MM.1S (cell line): ENCODE measurements at regions not wholly inside any gene's neighbourhood (a gene's known extent, or its start where the extent isn't known, plus 50 kb on each side); places are given as distances from the start of the nearest gene placed in this dataset.

Source experiments
- DNase-seq: peaks from one replicate; pipeline ENCODE4 v3.0.0-alpha.2; 2015
- H2AFZ ChIP-seq: fragments of 300-600 bp; sonication (generic); 2 replicates; pipeline ENCODE4 v1.6.0; 2016; ENCODE audit warnings: antibody characterized with exemption, low read length
- H3F3A ChIP-seq: fragments of 300-600 bp; sonication (generic); 2 replicates; pipeline ENCODE4 v1.6.1; 2016; ENCODE audit warnings: mild to moderate bottlenecking, antibody characterized with exemption, low read length, moderate library complexity, mixed read lengths; ENCODE audit not compliant: insufficient read depth
- H3K27ac ChIP-seq: fragments of 300-600 bp; sonication (generic); 2 replicates; pipeline ENCODE4 v1.5.1; 2016; ENCODE audit warnings: mild to moderate bottlenecking, low read length
- H3K27me3 ChIP-seq: fragments of 300-600 bp; sonication (generic); replicated peaks from 2 replicates; pipeline ENCODE4 v1.6.0; 2016; ENCODE audit warnings: low read length; ENCODE audit not compliant: insufficient read depth
- H3K36me3 ChIP-seq: fragments of 300-600 bp; sonication (generic); replicated peaks from 2 replicates; pipeline ENCODE4 v1.6.1; 2016; ENCODE audit warnings: mild to moderate bottlenecking, low read length, mixed read lengths; ENCODE audit not compliant: insufficient read depth
- H3K4me1 ChIP-seq: fragments of 300-600 bp; sonication (generic); 2 replicates; pipeline ENCODE4 v1.6.1; 2016; ENCODE audit warnings: low read length, mixed read lengths
- H3K4me2 ChIP-seq: fragments of 300-600 bp; sonication (generic); 2 replicates; pipeline ENCODE4 v1.6.0; 2016; ENCODE audit warnings: low read depth, low read length
- H3K4me3 ChIP-seq: fragments of 300-600 bp; sonication (generic); 2 replicates; pipeline ENCODE4 v1.5.1; 2016; ENCODE audit warnings: low read length, mixed read lengths
- H3K79me2 ChIP-seq: fragments of 300-600 bp; sonication (generic); 2 replicates; pipeline ENCODE4 v1.6.1; 2016; ENCODE audit warnings: mixed run types, low read length, mixed read lengths
- H3K9ac ChIP-seq: fragments of 300-600 bp; sonication (generic); 2 replicates; pipeline ENCODE4 v1.6.1; 2016; ENCODE audit warnings: low read length, mixed read lengths
- H3K9me2 ChIP-seq: fragments of 300-600 bp; sonication (generic); replicated peaks from 2 replicates; pipeline ENCODE4 v1.6.1; 2016; ENCODE audit warnings: mild to moderate bottlenecking, low read length, mixed read lengths; ENCODE audit not compliant: insufficient read depth
- H3K9me3 ChIP-seq: fragments of 300-600 bp; sonication (generic); replicated peaks from 2 replicates; pipeline ENCODE4 v1.6.1; 2016; ENCODE audit warnings: mild to moderate bottlenecking, low read length, mixed read lengths; ENCODE audit not compliant: insufficient read depth
- H4K20me1 ChIP-seq: fragments of 300-600 bp; sonication (generic); 2 replicates; pipeline ENCODE4 v1.6.1; 2016; ENCODE audit warnings: mild to moderate bottlenecking, low read length, moderate library complexity, mixed read lengths; ENCODE audit not compliant: insufficient read depth
- EZH2 ChIP-seq: fragments of 300-600 bp; sonication (generic); optimal IDR thresholded peaks from 2 replicates; pipeline ENCODE3; 2017; ENCODE audit warnings: low read depth, mild to moderate bottlenecking, antibody characterized with exemption, low read length, mixed read lengths
- EZH2phosphoT487 ChIP-seq: fragments of 300-600 bp; sonication (generic); IDR thresholded peaks from 2 replicates; pipeline ENCODE4 v1.6.1; 2018; ENCODE audit warnings: antibody characterized with exemption, low read length
- TF ChIP-seq, protein P1 (sequence below): fragments of 300-600 bp; sonication (generic); IDR thresholded peaks from 2 replicates; pipeline ENCODE4 v1.5.1; 2016; ENCODE audit warnings: antibody characterized with exemption, low read length, mixed read lengths

DNA sequence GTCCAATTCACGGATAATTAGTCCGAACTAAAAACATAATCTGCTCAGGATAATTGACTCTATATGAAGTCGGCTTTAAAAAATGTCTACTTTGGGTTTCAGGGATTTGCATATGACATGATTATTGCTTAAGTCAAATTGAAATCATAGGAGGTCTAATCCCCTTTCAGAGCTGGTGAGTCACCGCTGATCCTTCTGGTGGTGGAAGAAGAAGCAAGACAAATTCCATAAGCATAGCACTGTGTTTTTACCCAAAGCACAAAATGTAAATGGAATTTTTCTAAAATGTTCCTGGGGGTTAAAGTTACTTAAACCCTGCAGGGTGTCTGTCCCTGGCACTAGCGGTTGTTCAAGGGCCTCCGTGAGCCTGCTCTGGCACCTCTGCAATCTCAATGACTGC lies 460.2 kb downstream of the LRATD1 start:
- no peak overlapping the region for H3K4me3 ChIP-seq
- H3F3A ChIP-seq, result no peaks in the 10 kb centered on the region
- TF ChIP-seq EZH2phosphoT487 (no peak), EZH2 (no peak)
- no peak overlapping the region for H3K4me2 ChIP-seq
- H3K36me3 ChIP-seq, result no peaks in the 10 kb centered on the region
- H3K27me3 ChIP-seq, result no peaks in the 10 kb centered on the region
- no peak overlapping the region for H3K27ac ChIP-seq
- no peaks in the 10 kb centered on the region for H3K4me1 ChIP-seq
- no peak for DNase-seq
- H3K9ac ChIP-seq, result no peak overlapping the region
- H3K9me3 ChIP-seq, result no peaks in the 10 kb centered on the region
- H3K79me2 ChIP-seq, result no peaks in the 10 kb centered on the region
- H3K9me2 ChIP-seq, result no peaks in the 10 kb centered on the region
- no peaks in the 10 kb centered on the region for H4K20me1 ChIP-seq
- no peak overlapping the region for H2AFZ ChIP-seq

DNA sequence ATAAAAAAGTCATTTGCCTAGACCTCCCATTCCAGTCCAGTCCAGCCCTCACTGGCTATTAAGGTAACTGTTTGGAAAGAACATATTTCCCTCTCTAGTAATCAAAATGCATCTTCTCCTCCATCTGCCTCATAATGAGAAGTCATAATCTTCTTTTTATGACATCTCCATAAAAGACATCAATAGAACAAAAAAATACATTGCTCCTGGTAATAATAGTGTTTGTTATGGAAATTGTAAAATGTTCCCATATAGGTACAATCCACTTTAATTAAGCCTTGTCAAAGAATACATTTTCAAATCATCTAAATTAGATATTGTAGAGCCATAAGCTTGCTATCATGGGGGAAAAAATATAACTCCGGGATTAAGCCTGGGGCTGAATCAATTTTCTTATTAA lies 461.6 kb downstream of the LRATD1 start:
- Histone ChIP-seq H3K27me3 (no peaks in the 10 kb centered on the region), H2AFZ (no peak overlapping the region), H4K20me1 (no peaks in the 10 kb centered on the region), H3F3A (no peaks in the 10 kb centered on the region), H3K4me3 (no peak overlapping the region), H3K9ac (no peak overlapping the region), H3K4me2 (no peak overlapping the region), H3K36me3 (no peaks in the 10 kb centered on the region), H3K4me1 (no peaks in the 10 kb centered on the region), H3K9me3 (no peaks in the 10 kb centered on the region), H3K79me2 (no peaks in the 10 kb centered on the region), H3K9me2 (no peaks in the 10 kb centered on the region), H3K27ac (no peak overlapping the region)
- no peak for DNase-seq
- TF ChIP-seq EZH2phosphoT487, result no peak
- TF ChIP-seq EZH2, result no peak
- TF ChIP-seq, protein P1, sequence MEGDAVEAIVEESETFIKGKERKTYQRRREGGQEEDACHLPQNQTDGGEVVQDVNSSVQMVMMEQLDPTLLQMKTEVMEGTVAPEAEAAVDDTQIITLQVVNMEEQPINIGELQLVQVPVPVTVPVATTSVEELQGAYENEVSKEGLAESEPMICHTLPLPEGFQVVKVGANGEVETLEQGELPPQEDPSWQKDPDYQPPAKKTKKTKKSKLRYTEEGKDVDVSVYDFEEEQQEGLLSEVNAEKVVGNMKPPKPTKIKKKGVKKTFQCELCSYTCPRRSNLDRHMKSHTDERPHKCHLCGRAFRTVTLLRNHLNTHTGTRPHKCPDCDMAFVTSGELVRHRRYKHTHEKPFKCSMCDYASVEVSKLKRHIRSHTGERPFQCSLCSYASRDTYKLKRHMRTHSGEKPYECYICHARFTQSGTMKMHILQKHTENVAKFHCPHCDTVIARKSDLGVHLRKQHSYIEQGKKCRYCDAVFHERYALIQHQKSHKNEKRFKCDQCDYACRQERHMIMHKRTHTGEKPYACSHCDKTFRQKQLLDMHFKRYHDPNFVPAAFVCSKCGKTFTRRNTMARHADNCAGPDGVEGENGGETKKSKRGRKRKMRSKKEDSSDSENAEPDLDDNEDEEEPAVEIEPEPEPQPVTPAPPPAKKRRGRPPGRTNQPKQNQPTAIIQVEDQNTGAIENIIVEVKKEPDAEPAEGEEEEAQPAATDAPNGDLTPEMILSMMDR, result no peak

GRCh38 chr2:15096873-15097272 lies 464.3 kb downstream of the NBAS start:
- no peak for TF ChIP-seq EZH2phosphoT487
- TF ChIP-seq, protein P1, result no peak
- TF ChIP-seq EZH2, result no peak

GRCh38 chr2:15107137-15107536 lies 454.0 kb downstream of the NBAS start:
- Histone ChIP-seq H3K9ac (no peak overlapping the region), H3K9me3 (no peaks in the 10 kb centered on the region), H3F3A (no peaks in the 10 kb centered on the region), H2AFZ (no peak overlapping the region), H3K27me3 (no peaks in the 10 kb centered on the region), H3K9me2 (no peaks in the 10 kb centered on the region), H3K79me2 (no peaks in the 10 kb centered on the region), H3K4me2 (no peak overlapping the region), H4K20me1 (no peaks in the 10 kb centered on the region), H3K4me1 (no peaks in the 10 kb centered on the region), H3K36me3 (no peaks in the 10 kb centered on the region), H3K27ac (no peak overlapping the region), H3K4me3 (no peak overlapping the region)
- no peak for DNase-seq
- TF ChIP-seq EZH2 (no peak), EZH2phosphoT487 (no peak)
- TF ChIP-seq, protein P1, result no peak

More at GRCh38 chr2:15096873-15097272, 464.3 kb downstream of the NBAS start:
- H3K9me3 ChIP-seq, result no peaks in the 10 kb centered on the region
- H2AFZ ChIP-seq, result no peak overlapping the region
- no peaks in the 10 kb centered on the region for H3K79me2 ChIP-seq
- H4K20me1 ChIP-seq, result no peaks in the 10 kb centered on the region
- H3K36me3 ChIP-seq, result no peaks in the 10 kb centered on the region
- H3K9ac ChIP-seq, result no peak overlapping the region
- H3K4me3 ChIP-seq, result no peak overlapping the region
- H3F3A ChIP-seq, result no peaks in the 10 kb centered on the region
- no peak overlapping the region for H3K4me2 ChIP-seq
- H3K9me2 ChIP-seq, result no peaks in the 10 kb centered on the region
- no peaks in the 10 kb centered on the region for H3K27me3 ChIP-seq
- no peaks in the 10 kb centered on the region for H3K4me1 ChIP-seq
- no peak for DNase-seq
- H3K27ac ChIP-seq, result no peak overlapping the region
